Upper lobe of right lung (tissue), 1 donor: ENCODE measurements at regions not wholly inside any gene's neighbourhood (a gene's known extent, or its start where the extent isn't known, plus 50 kb on each side); places are given as distances from the start of the nearest gene placed in this dataset.

ENCODE experiments used
- ATAC-seq: fragments of 200-7000 bp; cut with Tn5 transposase; one replicate; pipeline ENCODE4 v1.9.1; 2020; ENCODE audit warnings: mild to moderate bottlenecking, moderate library complexity
- DNase-seq: peaks from one replicate; pipeline ENCODE4 v3.0.0-alpha.2; 2020
- H3K27ac ChIP-seq: fragments of 200-600 bp; one replicate; pipeline ENCODE4 v1.8.0; 2022
- H3K27me3 ChIP-seq: fragments of 200-600 bp; one replicate; pipeline ENCODE4 v1.8.0; 2022; ENCODE audit warnings: mild to moderate bottlenecking
- H3K36me3 ChIP-seq: fragments of 200-600 bp; one replicate; pipeline ENCODE4 v1.8.0; 2022
- H3K4me1 ChIP-seq: fragments of 200-600 bp; one replicate; pipeline ENCODE4 v1.8.0; 2022
- H3K4me3 ChIP-seq: fragments of 200-600 bp; one replicate; pipeline ENCODE4 v1.8.0; 2022; ENCODE audit warnings: mild to moderate bottlenecking
- H3K9me3 ChIP-seq: fragments of 200-600 bp; one replicate; pipeline ENCODE4 v1.8.0; 2022
- intact Hi-C: fragments of 100-400 bp; cut with DNase I; formaldehyde crosslinking; loops from one replicate; pipeline ENCODE4 v1.11.0; 2022
- TF ChIP-seq, protein P1 (sequence below): fragments of 200-600 bp; IDR thresholded peaks from one replicate; pipeline ENCODE4 v1.8.0; 2022; ENCODE audit warnings: antibody characterized with exemption
- donor health status: DM: no; HTN: yes; CAD: no; lungs with severe emphysema.

DNA sequence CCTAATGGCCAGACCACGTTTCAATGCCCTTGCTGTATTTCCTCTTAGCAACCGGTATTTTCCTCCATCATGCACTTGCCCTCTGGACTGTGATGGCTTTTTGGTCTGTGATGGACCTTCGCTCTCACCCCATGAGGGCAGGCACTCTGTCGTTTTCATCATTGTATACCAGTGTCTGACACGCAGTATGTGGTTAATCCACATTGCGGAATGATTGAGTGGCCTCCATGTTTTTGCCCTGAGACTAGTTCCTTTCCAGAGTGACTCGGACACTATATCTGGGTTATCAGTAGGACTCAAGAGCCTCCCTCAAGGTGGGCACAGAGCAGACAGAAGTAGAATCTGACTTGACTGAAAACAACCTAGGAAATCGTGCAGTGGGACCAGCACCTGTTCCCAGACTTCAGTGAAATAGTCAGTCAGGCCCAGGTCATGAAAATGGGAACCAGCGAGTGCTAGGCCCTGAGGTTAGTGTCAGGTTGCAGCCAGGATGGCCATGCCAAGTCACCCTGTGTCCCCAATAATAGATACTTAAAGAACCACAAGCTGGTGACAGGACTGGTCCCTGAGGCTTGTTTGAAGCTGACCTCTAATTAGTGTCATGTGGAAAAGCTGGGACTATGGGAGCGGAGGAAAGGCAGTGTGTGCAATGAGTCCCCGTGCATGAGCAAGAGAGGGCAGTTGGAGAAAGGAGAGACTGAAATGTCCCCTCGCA lies 464.7 kb downstream of the INSC start:
- DNase-seq (no peak), ATAC-seq (no peak)
- intact Hi-C loops = no loop called here
- Histone ChIP-seq H3K27me3 (no peaks in the 10 kb centered on the region), H3K36me3 (no peaks in the 10 kb centered on the region), H3K27ac (no peak overlapping the region), H3K4me1 (no peaks in the 10 kb centered on the region), H3K4me3 (no peak overlapping the region), H3K9me3 (no peaks in the 10 kb centered on the region)
- TF ChIP-seq, protein P1, sequence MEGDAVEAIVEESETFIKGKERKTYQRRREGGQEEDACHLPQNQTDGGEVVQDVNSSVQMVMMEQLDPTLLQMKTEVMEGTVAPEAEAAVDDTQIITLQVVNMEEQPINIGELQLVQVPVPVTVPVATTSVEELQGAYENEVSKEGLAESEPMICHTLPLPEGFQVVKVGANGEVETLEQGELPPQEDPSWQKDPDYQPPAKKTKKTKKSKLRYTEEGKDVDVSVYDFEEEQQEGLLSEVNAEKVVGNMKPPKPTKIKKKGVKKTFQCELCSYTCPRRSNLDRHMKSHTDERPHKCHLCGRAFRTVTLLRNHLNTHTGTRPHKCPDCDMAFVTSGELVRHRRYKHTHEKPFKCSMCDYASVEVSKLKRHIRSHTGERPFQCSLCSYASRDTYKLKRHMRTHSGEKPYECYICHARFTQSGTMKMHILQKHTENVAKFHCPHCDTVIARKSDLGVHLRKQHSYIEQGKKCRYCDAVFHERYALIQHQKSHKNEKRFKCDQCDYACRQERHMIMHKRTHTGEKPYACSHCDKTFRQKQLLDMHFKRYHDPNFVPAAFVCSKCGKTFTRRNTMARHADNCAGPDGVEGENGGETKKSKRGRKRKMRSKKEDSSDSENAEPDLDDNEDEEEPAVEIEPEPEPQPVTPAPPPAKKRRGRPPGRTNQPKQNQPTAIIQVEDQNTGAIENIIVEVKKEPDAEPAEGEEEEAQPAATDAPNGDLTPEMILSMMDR = no peak

DNA sequence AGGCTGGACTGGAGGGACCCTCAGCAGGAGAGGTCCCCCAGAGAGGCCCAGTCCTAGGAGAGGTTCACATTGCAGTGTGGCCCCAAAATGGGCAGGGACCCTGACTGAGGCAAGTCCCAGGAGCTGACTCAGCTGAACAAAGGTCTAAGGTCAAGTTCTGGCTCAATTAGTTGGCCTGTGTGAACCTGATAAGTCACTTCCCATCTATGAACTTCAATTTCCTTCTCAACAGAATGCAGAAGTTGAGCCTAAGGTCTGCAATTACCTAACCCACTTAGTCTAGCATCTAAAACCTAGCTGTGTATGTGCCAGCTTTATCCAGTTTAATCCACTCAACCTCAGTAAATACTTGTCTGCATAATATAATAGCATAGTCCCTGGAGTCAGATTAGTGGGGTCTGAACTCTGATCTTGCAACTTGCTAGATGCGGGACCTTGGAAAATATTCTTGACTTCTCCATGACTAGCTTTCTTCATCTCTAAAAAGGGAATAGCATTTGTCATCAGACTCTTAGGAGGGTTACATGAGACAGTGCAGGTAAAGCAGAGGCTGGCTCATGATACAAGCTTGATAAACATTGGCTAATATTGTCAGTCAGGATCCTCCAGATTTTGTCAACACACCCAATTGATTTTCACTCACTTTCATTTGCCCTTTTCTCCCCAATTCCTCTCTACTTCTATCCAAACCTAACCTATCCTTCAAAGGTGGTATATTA lies 465.5 kb downstream of the INSC start:
- TF ChIP-seq, protein P1 = no peak
- H3K27me3 ChIP-seq = no peaks in the 10 kb centered on the region
- DNase-seq (no peak), ATAC-seq (peak; percentile 27)
- no peaks in the 10 kb centered on the region for H3K36me3 ChIP-seq
- intact Hi-C loops = no loop called here
- H3K4me1 ChIP-seq = no peaks in the 10 kb centered on the region
- H3K4me3 ChIP-seq = no peak overlapping the region
- H3K9me3 ChIP-seq = no peaks in the 10 kb centered on the region
- H3K27ac ChIP-seq = no peak overlapping the region

DNA sequence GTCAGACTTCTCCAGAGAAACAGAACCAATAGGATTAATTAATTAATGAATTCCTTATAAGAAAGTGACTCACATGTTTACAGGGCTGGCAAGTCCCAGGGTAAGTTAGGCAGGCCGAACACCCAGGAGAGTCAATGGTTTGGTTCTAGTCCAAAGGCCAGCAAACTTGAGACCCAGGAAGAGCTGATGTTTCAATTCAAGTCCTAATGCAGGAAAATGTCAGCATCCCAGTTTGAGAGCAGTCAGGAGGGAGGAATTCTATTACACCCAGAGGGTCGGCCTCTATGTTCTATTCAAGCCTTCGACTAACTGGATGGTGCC lies 466.0 kb downstream of the INSC start:
- no peak for DNase-seq
- Histone ChIP-seq H3K36me3 (no peaks in the 10 kb centered on the region), H3K27ac (no peak overlapping the region), H3K4me3 (no peak overlapping the region), H3K4me1 (no peaks in the 10 kb centered on the region), H3K9me3 (no peaks in the 10 kb centered on the region), H3K27me3 (no peaks in the 10 kb centered on the region)
- intact Hi-C loops = no loop called here
- ATAC-seq = no peak
- TF ChIP-seq, protein P1 = no peak

DNA sequence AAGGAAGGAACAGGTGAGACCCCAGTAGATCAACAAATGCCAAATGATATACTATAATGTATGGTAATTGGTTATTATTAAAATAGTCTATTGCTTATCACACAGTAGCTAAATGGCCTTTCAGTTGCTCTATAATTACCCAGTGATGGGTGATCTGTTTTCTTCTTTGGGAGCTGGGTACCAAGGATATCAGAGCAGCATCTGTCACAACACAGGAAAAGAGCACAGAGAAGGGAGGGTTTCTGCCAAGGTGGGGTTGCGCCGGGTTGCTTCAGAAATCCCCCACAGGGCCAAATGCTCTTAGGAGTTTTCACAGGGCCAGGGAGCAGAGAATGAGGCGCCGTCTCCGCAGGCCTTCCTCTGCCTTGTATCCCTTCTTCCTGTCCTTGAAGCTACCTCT lies 469.4 kb downstream of the INSC start:
- no peak for ATAC-seq
- TF ChIP-seq, protein P1 = no peak
- Histone ChIP-seq H3K27ac (no peak overlapping the region), H3K4me1 (no peaks in the 10 kb centered on the region), H3K9me3 (no peaks in the 10 kb centered on the region), H3K4me3 (no peak overlapping the region), H3K36me3 (no peaks in the 10 kb centered on the region), H3K27me3 (no peaks in the 10 kb centered on the region)
- no peak for DNase-seq
- intact Hi-C loops = no loop called here

DNA sequence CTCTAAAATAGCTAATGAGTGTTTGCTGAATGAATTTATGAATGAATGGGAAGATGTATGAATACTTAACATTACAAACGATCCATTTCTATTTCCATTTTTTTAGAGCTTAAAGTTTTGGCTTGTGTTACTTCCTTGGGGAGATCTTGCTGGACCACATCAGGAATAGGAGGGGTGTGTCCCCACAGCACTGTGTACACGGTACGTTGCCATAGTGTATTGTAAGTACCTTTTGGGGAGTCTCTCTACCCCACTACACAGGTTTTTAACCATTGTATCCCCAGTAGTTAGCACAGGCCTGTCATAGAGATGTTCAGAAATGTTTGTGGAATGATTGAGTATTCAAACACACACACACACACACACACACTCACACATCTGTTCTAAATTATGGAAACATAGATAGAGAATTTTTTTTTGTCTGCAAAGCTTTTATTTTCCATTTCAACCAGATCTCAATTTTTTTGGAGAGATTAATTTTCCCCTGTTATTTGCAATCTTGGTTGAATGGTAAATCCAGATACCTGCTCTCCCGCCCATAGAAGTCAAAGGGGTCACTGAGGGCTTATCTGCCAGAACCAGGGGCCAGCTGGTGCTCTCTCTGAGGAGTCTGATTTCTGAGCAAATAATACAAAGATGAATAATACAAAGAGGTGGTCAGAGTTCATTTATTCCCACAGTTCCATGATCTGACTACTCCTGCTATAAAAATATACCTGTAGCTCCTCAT lies 471.0 kb downstream of the INSC start:
- H3K4me1 ChIP-seq = no peaks in the 10 kb centered on the region
- H3K27ac ChIP-seq = no peak overlapping the region
- H3K4me3 ChIP-seq = no peak overlapping the region
- TF ChIP-seq, protein P1 = no peak
- H3K9me3 ChIP-seq = no peaks in the 10 kb centered on the region
- intact Hi-C loops = no loop called here
- DNase-seq = no peak
- no peaks in the 10 kb centered on the region for H3K27me3 ChIP-seq
- no peaks in the 10 kb centered on the region for H3K36me3 ChIP-seq
- ATAC-seq = no peak
